ENCODE measurements at regions not wholly inside any gene's neighbourhood (a gene's known extent, or its start where the extent isn't known, plus 50 kb on each side); places are given as distances from the start of the nearest gene placed in this dataset.

DNA sequence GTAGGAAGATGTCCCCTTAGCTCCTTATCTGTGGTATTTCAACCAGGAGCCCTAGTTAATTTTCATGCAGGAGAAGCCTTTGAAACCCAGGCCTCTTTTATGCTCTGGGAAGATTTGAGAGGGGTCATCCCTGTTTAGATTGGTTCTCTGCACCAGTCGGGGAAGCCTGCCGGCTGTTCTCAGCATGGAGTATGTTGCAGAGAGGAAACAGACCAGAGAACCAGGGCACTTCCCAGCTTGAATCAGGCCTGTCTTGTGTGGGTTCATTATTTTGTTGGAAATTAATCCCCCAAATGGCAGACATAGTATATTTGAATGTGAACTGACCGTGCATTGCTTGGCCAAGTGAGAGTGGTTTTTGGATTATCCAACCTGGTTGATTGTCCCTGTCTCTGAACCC is 1082.1 kb upstream of the RBFOX1 start:
- Mint-ChIP-seq H3K27me3 (no peaks in the 10 kb centered on the region), H3K36me3 (no peaks in the 10 kb centered on the region), H3K9me3 (peaks cover 10% of the 10 kb centered on the region), H3K27ac (no peak overlapping the region), H3K4me3 (no peak overlapping the region), H3K4me1 (no peaks in the 10 kb centered on the region)
- ATAC-seq (ENCODE audit: low read depth) (no peak), DNase-seq (ENCODE audit: low spot score in 2 of 2) (no peak)

DNA sequence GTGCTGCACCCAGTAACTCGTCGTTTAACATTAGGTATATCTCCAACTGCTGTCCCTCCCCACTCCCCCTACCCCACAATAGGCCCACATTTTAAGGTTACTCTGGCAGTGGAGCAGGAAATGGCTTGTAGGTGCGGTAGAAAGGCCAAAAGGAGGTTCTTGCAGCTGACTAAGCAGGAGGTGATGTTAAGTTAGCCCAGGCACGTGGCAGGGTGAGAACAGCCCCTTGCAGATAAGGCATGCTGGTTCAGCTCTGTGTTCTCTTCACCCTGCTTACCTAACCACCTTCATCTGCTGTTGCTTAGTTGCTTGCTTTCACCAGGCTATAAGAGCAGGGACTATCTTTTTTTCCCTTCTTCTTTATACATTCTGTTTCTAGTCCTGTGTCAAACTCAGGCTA is 1082.8 kb upstream of the RBFOX1 start:
- H3K27me3 Mint-ChIP-seq, result no peaks in the 10 kb centered on the region
- no peak overlapping the region for H3K4me3 Mint-ChIP-seq
- no peak for ATAC-seq (ENCODE audit: low read depth)

GRCh38 chr16:6248199-6248598 is 1084.4 kb upstream of the RBFOX1 start:
- Mint-ChIP-seq H3K27me3 (no peaks in the 10 kb centered on the region), H3K4me1 (no peaks in the 10 kb centered on the region), H3K9me3 (peaks cover 7% of the 10 kb centered on the region), H3K27ac (no peak overlapping the region), H3K4me3 (no peak overlapping the region), H3K36me3 (no peaks in the 10 kb centered on the region)
- ATAC-seq (ENCODE audit: low read depth), result no peak
- no peak for DNase-seq (ENCODE audit: low spot score in 2 of 2)

More for the DNA sequence above, 1082.8 kb upstream of the RBFOX1 start:
- DNase-seq (ENCODE audit: low spot score in 2 of 2), result no peak
- Mint-ChIP-seq H3K27ac (no peak overlapping the region), H3K9me3 (peaks cover 7% of the 10 kb centered on the region), H3K36me3 (no peaks in the 10 kb centered on the region), H3K4me1 (no peaks in the 10 kb centered on the region)

DNA sequence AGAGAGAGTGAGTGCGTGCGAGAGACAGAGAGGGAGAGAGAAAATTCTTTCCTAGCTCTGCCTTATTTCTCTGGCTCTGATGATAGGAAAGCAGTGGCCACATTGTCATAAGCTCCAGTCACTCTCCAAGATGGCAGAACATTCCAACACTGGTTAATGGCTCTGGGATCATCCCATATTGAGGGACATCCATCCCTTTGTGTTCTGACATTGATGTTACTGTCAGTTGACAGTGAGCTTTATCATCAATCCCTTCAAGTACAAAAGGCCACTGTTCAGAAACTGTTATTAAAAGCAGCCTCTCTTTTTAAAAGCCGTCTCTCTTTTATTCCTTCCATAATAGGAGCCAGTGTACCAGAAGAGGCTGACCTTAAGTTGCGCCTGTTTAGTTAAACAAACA is 1084.9 kb upstream of the RBFOX1 start:
- Mint-ChIP-seq H3K27ac (no peak overlapping the region), H3K36me3 (no peaks in the 10 kb centered on the region)
- no peak for DNase-seq (ENCODE audit: low spot score in 2 of 2)

GRCh38 chr16:6247150-6247549 is 1085.5 kb upstream of the RBFOX1 start:
- no peak overlapping the region for H3K27ac Mint-ChIP-seq
- DNase-seq (ENCODE audit: low spot score in 2 of 2) (no peak), ATAC-seq (ENCODE audit: low read depth) (no peak)
- no peaks in the 10 kb centered on the region for H3K36me3 Mint-ChIP-seq
- no peaks in the 10 kb centered on the region for H3K4me1 Mint-ChIP-seq
- peaks cover 4% of the 10 kb centered on the region for H3K9me3 Mint-ChIP-seq
- no peak overlapping the region for H3K4me3 Mint-ChIP-seq
- no peaks in the 10 kb centered on the region for H3K27me3 Mint-ChIP-seq

More for the DNA sequence above, 1084.9 kb upstream of the RBFOX1 start:
- peaks cover 4% of the 10 kb centered on the region for H3K9me3 Mint-ChIP-seq
- H3K4me3 Mint-ChIP-seq, result no peak overlapping the region
- no peak for ATAC-seq (ENCODE audit: low read depth)
- H3K4me1 Mint-ChIP-seq, result no peaks in the 10 kb centered on the region
- H3K27me3 Mint-ChIP-seq, result no peaks in the 10 kb centered on the region

- H3K27ac Mint-ChIP-seq, result no peak overlapping the region
- ATAC-seq (ENCODE audit: low read depth), result no peak
- peaks cover 4% of the 10 kb centered on the region for H3K9me3 Mint-ChIP-seq
- H3K4me1 Mint-ChIP-seq, result no peaks in the 10 kb centered on the region
- no peaks in the 10 kb centered on the region for H3K36me3 Mint-ChIP-seq
- H3K4me3 Mint-ChIP-seq, result no peak overlapping the region
- DNase-seq (ENCODE audit: low spot score in 2 of 2), result no peak
- no peaks in the 10 kb centered on the region for H3K27me3 Mint-ChIP-seq
These were observed 1086.4 kb upstream of the RBFOX1 start for GRCh38 chr16:6246266-6246665.

GRCh38 chr16:6232056-6232455 is 1100.6 kb upstream of the RBFOX1 start:
- H3K36me3 Mint-ChIP-seq, result no peaks in the 10 kb centered on the region
- no peak overlapping the region for H3K27ac Mint-ChIP-seq
- no peaks in the 10 kb centered on the region for H3K4me1 Mint-ChIP-seq
- H3K27me3 Mint-ChIP-seq, result no peaks in the 10 kb centered on the region
- DNase-seq (ENCODE audit: low spot score in 2 of 2) (no peak), ATAC-seq (ENCODE audit: low read depth) (no peak)
- H3K9me3 Mint-ChIP-seq, result peaks cover 13% of the 10 kb centered on the region
- H3K4me3 Mint-ChIP-seq, result no peak overlapping the region

- Mint-ChIP-seq H3K36me3 (no peaks in the 10 kb centered on the region), H3K9me3 (peaks cover 13% of the 10 kb centered on the region)
These were observed 1101.2 kb upstream of the RBFOX1 start for GRCh38 chr16:6231398-6231797.

GRCh38 chr16:6229186-6229585 is 1103.5 kb upstream of the RBFOX1 start:
- H3K4me3 Mint-ChIP-seq, result no peak overlapping the region
- no peak overlapping the region for H3K27ac Mint-ChIP-seq
- H3K9me3 Mint-ChIP-seq, result peaks cover 12% of the 10 kb centered on the region
- no peak for DNase-seq (ENCODE audit: low spot score in 2 of 2)
- ATAC-seq (ENCODE audit: low read depth), result no peak
- H3K4me1 Mint-ChIP-seq, result no peaks in the 10 kb centered on the region
- no peaks in the 10 kb centered on the region for H3K36me3 Mint-ChIP-seq
- H3K27me3 Mint-ChIP-seq, result no peaks in the 10 kb centered on the region

More at GRCh38 chr16:6231398-6231797, 1101.2 kb upstream of the RBFOX1 start:
- Mint-ChIP-seq H3K4me3 (no peak overlapping the region), H3K4me1 (no peaks in the 10 kb centered on the region), H3K27ac (no peak overlapping the region), H3K27me3 (no peaks in the 10 kb centered on the region)
- no peak for DNase-seq (ENCODE audit: low spot score in 2 of 2)
- ATAC-seq (ENCODE audit: low read depth), result no peak

- ATAC-seq (ENCODE audit: low read depth), result no peak
These were observed 1113.8 kb upstream of the RBFOX1 start for GRCh38 chr16:6218855-6219254.

GRCh38 chr16:6216836-6217235 is 1115.8 kb upstream of the RBFOX1 start:
- ATAC-seq (ENCODE audit: low read depth), result no peak
- Mint-ChIP-seq H3K4me1 (no peaks in the 10 kb centered on the region), H3K9me3 (peaks cover 2% of the 10 kb centered on the region), H3K27me3 (no peaks in the 10 kb centered on the region), H3K36me3 (no peaks in the 10 kb centered on the region), H3K4me3 (no peak overlapping the region), H3K27ac (no peak overlapping the region)
- DNase-seq (ENCODE audit: low spot score in 2 of 2), result no peak

More at GRCh38 chr16:6218855-6219254, 1113.8 kb upstream of the RBFOX1 start:
- H3K9me3 Mint-ChIP-seq, result peaks cover 2% of the 10 kb centered on the region
- no peaks in the 10 kb centered on the region for H3K36me3 Mint-ChIP-seq
- no peak for DNase-seq (ENCODE audit: low spot score in 2 of 2)
- no peaks in the 10 kb centered on the region for H3K4me1 Mint-ChIP-seq
- H3K4me3 Mint-ChIP-seq, result no peak overlapping the region
- H3K27ac Mint-ChIP-seq, result no peak overlapping the region
- H3K27me3 Mint-ChIP-seq, result no peaks in the 10 kb centered on the region

- Mint-ChIP-seq H3K36me3 (no peaks in the 10 kb centered on the region), H3K9me3 (peaks cover 1% of the 10 kb centered on the region), H3K4me1 (no peaks in the 10 kb centered on the region), H3K27ac (no peak overlapping the region), H3K4me3 (no peak overlapping the region), H3K27me3 (no peaks in the 10 kb centered on the region)
- DNase-seq (ENCODE audit: low spot score in 2 of 2) (no peak), ATAC-seq (ENCODE audit: low read depth) (no peak)
These were observed 1114.0 kb upstream of the EEF2KMT start for GRCh38 chr16:6211644-6212043.

GRCh38 chr16:6209355-6209930 is 1111.8 kb upstream of the EEF2KMT start:
- Mint-ChIP-seq H3K27me3 (no peaks in the 10 kb centered on the region), H3K4me1 (no peaks in the 10 kb centered on the region)

GRCh38 chr16:6207580-6207979 is 1110.0 kb upstream of the EEF2KMT start:
- Mint-ChIP-seq H3K4me1 (no peaks in the 10 kb centered on the region), H3K36me3 (no peaks in the 10 kb centered on the region), H3K27ac (no peak overlapping the region), H3K27me3 (no peaks in the 10 kb centered on the region), H3K4me3 (no peak overlapping the region), H3K9me3 (peaks cover 1% of the 10 kb centered on the region)
- DNase-seq (ENCODE audit: low spot score in 2 of 2), result no peak
- ATAC-seq (ENCODE audit: low read depth), result no peak

More at GRCh38 chr16:6209355-6209930, 1111.8 kb upstream of the EEF2KMT start:
- no peak for DNase-seq (ENCODE audit: low spot score in 2 of 2)
- Mint-ChIP-seq H3K27ac (no peak overlapping the region), H3K36me3 (no peaks in the 10 kb centered on the region), H3K9me3 (peaks cover 1% of the 10 kb centered on the region), H3K4me3 (no peak overlapping the region)
- no peak for ATAC-seq (ENCODE audit: low read depth)

- Mint-ChIP-seq H3K9me3 (peaks cover 1% of the 10 kb centered on the region), H3K4me1 (no peaks in the 10 kb centered on the region), H3K36me3 (no peaks in the 10 kb centered on the region), H3K27me3 (no peaks in the 10 kb centered on the region), H3K27ac (no peak overlapping the region), H3K4me3 (no peak overlapping the region)
- DNase-seq (ENCODE audit: low spot score in 2 of 2) (no peak), ATAC-seq (ENCODE audit: low read depth) (no peak)
These were observed 1109.5 kb upstream of the EEF2KMT start for GRCh38 chr16:6207124-6207523.

Measured in memory B cell (primary cell).